ENCODE measurements at regions not wholly inside any gene's neighbourhood (a gene's known extent, or its start where the extent isn't known, plus 50 kb on each side); places are given as distances from the start of the nearest gene placed in this dataset.
A peak's percentile ranks its signal among the peaks of the same experiment; 100 is the strongest.
"Not testable (repeated sequence)": the region's sequence is repeated elsewhere in the genome, so short reads cannot be mapped to it uniquely, and the experiment has no call there.

DNA sequence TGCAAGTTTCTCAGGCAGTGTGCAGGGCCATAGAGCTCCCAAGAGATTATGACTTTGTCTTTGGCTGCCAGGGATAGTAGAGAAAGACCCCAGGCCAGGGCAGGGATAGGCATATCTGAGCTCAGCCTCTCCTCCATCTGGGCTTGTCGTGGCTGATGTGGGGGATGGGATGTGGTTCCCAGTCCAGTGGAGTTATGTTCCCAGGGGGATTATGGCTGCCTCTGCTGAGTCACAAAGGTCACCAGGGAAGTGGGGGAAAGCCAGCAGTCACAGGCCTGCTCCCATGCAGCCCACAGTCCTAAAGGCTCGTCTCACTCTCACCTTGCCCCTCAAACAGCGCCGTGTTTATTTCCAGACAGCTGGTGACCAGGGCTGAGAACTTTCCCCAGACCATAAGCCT is 354.9 kb downstream of the SI start:
- Histone ChIP-seq H3K9me3 (no peaks in the 10 kb centered on the region), H3K4me1 (no peaks in the 10 kb centered on the region), H3K27ac (no peak overlapping the region), H3K36me3 (replicated peaks in 1 of 2; ENCODE audit: insufficient read depth in 1 of 2, low read depth in 2 of 2) (no peaks in the 10 kb centered on the region), H3K4me3 (no peak overlapping the region), H3K27me3 (no peaks in the 10 kb centered on the region)
- DNase-seq (no peak), ATAC-seq (no peak)
- intact Hi-C loops (cut with DNase I), result no loop called here
- WGBS, 2 donors, result 73 to 77% methylated on average over 3 to 4 of the region's 4 CpGs
- TF ChIP-seq, protein P1, sequence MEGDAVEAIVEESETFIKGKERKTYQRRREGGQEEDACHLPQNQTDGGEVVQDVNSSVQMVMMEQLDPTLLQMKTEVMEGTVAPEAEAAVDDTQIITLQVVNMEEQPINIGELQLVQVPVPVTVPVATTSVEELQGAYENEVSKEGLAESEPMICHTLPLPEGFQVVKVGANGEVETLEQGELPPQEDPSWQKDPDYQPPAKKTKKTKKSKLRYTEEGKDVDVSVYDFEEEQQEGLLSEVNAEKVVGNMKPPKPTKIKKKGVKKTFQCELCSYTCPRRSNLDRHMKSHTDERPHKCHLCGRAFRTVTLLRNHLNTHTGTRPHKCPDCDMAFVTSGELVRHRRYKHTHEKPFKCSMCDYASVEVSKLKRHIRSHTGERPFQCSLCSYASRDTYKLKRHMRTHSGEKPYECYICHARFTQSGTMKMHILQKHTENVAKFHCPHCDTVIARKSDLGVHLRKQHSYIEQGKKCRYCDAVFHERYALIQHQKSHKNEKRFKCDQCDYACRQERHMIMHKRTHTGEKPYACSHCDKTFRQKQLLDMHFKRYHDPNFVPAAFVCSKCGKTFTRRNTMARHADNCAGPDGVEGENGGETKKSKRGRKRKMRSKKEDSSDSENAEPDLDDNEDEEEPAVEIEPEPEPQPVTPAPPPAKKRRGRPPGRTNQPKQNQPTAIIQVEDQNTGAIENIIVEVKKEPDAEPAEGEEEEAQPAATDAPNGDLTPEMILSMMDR (IDR thresholded peaks at IDR 0.05), result no peak
- no peak for TF ChIP-seq POLR2A (IDR thresholded peaks at IDR 0.05)

DNA sequence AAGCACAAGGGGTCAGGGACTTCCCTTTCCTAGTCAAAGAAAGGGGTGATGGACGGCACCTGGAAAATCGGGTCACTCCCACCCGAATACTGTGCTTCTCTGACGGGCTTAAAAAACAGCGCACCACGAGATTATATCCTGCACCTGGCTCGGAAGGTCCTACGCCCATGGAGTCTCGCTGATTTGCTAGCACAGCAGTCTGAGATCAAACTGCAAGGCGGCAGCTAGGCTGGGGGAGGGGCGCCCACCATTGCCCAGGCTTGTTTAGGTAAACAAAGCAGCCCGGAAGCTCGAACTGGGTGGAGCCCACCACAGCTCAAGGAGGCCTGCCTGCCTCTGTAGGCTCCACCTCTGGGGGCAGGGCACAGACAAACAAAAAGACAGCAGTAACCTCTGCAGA is 375.5 kb downstream of the SI start:
- H3K4me1 ChIP-seq; DNase-seq; H3K36me3 ChIP-seq (replicated peaks in 1 of 2; ENCODE audit: insufficient read depth in 1 of 2, low read depth in 2 of 2); H3K27ac ChIP-seq; H3K4me3 ChIP-seq; ATAC-seq; intact Hi-C loops (cut with DNase I); H3K9me3 ChIP-seq; H3K27me3 ChIP-seq: not testable (repeated sequence)
- WGBS, 2 donors, result 80 to 92% methylated on average over 12 to 13 of the region's 13 CpGs

DNA sequence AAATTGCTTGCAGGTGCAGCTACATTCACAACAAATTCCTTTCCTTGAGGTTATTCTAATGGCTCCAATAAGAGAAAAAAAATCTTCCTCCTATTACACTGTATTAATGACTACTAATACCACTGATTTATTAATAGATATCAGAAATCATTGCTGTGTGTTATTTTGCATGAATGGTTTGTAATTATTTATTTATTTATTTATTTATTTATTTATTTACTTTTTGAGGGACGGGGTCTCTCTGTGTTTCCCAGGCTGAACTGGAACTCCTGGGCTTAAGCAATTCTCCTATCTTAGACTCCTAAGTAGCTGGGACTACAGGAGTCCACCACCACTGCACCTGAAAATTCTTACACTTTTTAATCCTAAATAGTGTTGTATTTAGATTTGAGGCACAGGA is 390.4 kb downstream of the SI start:
- Histone ChIP-seq H3K27ac (no peak overlapping the region), H3K27me3 (no peaks in the 10 kb centered on the region), H3K36me3 (replicated peaks in 1 of 2; ENCODE audit: insufficient read depth in 1 of 2, low read depth in 2 of 2) (no peaks in the 10 kb centered on the region), H3K9me3 (peaks cover 0 to 6% (median 0%) of the 10 kb centered on the region in 3 donors), H3K4me1 (no peaks in the 10 kb centered on the region), H3K4me3 (no peak overlapping the region)
- 60 to 78% methylated on average over 1 of the region's 1 CpG for WGBS, 2 donors
- no peak for ATAC-seq
- DNase-seq, result no peak
- no peak for TF ChIP-seq POLR2A (IDR thresholded peaks at IDR 0.05)
- intact Hi-C loops (cut with DNase I), result no loop called here

DNA sequence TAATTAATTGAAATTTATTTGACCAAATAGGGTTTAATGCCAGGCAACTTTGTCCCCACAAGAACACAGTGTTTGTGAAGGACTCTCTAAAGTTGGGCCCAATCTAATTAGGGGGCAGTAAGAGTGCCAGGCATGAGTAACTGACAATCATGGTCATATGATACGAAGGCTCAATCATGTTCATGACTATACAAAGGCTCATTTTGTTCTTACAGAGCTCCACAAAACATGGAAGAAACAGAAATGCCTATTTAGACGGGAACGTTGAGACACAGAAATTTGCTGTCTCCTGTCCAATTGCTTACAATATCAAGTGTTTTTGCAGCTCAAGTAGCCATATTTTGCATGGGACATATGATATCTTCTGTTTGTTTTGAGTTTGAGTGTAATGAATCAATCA is 391.1 kb downstream of the SI start:
- DNase-seq, result no peak
- Histone ChIP-seq H3K36me3 (replicated peaks in 1 of 2; ENCODE audit: insufficient read depth in 1 of 2, low read depth in 2 of 2) (no peaks in the 10 kb centered on the region), H3K4me3 (no peak overlapping the region), H3K27ac (no peak overlapping the region), H3K4me1 (no peaks in the 10 kb centered on the region), H3K9me3 (peaks cover 0 to 6% (median 0%) of the 10 kb centered on the region in 3 donors), H3K27me3 (no peaks in the 10 kb centered on the region)
- intact Hi-C loops (cut with DNase I), result no loop called here
- WGBS, 2 donors, result 79 to 84% methylated on average over 3 of the region's 3 CpGs
- ATAC-seq, result no peak
- TF ChIP-seq POLR2A (IDR thresholded peaks at IDR 0.05), result no peak
- TF ChIP-seq, protein P1 (IDR thresholded peaks at IDR 0.05), result no peak

DNA sequence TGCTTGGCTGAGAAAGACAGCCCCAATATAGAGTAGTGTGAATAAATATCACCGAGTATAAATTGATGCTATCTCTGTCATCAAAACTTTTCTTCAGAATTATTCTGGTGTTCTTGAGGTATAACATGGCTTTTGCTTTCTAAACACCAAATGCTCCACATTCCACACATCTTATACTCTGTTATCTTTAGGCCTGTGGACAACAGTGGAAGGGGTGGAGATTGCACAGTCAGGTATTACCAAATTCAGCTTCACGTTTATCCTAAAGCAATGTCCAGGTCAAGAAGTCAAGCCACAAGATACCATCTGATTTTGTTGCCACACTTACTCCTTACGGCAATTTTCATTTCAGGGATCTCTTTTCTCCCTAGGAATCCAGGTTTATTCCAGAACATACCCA is 394.8 kb downstream of the SI start:
- Histone ChIP-seq H3K36me3 (replicated peaks in 1 of 2; ENCODE audit: insufficient read depth in 1 of 2, low read depth in 2 of 2) (no peaks in the 10 kb centered on the region), H3K27me3 (no peaks in the 10 kb centered on the region), H3K4me3 (no peak overlapping the region), H3K4me1 (peaks cover 4% of the 10 kb centered on the region), H3K9me3 (peaks cover 0 to 6% (median 0%) of the 10 kb centered on the region in 3 donors), H3K27ac (no peak overlapping the region)
- ATAC-seq (no peak), DNase-seq (no peak)
- intact Hi-C loops (cut with DNase I), result no loop called here
- TF ChIP-seq POLR2A (IDR thresholded peaks at IDR 0.05), result no peak
- TF ChIP-seq, protein P1 (IDR thresholded peaks at IDR 0.05), result no peak
- 50 to 61% methylated on average over 3 of the region's 3 CpGs for WGBS, 2 donors

DNA sequence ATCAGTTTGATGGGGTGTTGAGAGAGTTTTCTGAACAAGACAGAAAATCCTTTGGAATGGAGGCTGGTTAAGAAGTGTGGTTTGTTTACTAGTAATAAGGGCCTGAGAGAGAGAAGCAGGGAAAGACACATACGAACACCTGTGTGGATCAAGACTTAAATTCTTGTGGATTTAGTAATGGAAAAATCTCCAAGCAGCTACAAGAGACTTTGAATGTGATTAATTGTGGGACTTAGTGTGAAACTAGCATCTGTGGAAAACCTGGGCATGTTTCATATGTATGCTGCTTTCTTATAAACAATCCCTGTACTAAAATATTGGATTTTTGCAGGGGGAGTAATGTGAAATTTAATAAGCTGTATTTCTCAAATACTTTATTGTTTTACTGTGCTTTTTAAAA is 399.1 kb downstream of the SI start:
- H3K36me3 ChIP-seq (replicated peaks in 1 of 2; ENCODE audit: insufficient read depth in 1 of 2, low read depth in 2 of 2), result no peaks in the 10 kb centered on the region
- intact Hi-C loops (cut with DNase I), result no loop called here
- no peak for TF ChIP-seq POLR2A (IDR thresholded peaks at IDR 0.05)
- TF ChIP-seq, protein P1 (IDR thresholded peaks at IDR 0.05), result no peak
- H3K27ac ChIP-seq, result peak overlapping the region in 1 of 4 donors; percentile 8
- peaks cover 15% of the 10 kb centered on the region for H3K4me1 ChIP-seq
- peaks cover 0 to under 1% (median 0%) of the 10 kb centered on the region in 3 donors for H3K9me3 ChIP-seq
- H3K27me3 ChIP-seq, result no peaks in the 10 kb centered on the region
- no peak overlapping the region for H3K4me3 ChIP-seq
- WGBS, 2 donors, result 23 to 29% methylated on average over 1 of the region's 1 CpG
- ATAC-seq (peak; percentile 68), DNase-seq (peak in 1 of 4 donors; percentile 11)
